Testis (tissue), 2 donors: ENCODE measurements at regions not wholly inside any gene's neighbourhood (a gene's known extent, or its start where the extent isn't known, plus 50 kb on each side); places are given as distances from the start of the nearest gene placed in this dataset.

ENCODE experiments used
- DNase-seq: peaks from one replicate; pipeline ENCODE4 v3.0.0-alpha.2; 2019
- H3K27ac ChIP-seq, 2 donors: fragments of 200-600 bp; sonication (generic); one replicate each; pipeline ENCODE4 v1.5.1; 2019
- H3K27me3 ChIP-seq: fragments of 200-600 bp; sonication (generic); one replicate; pipeline ENCODE4 v1.5.1; 2019
- H3K36me3 ChIP-seq: fragments of 200-600 bp; sonication (generic); one replicate; pipeline ENCODE4 v1.5.1; 2017; ENCODE audit warnings: low read depth; ENCODE audit errors: missing control alignments
- H3K4me1 ChIP-seq: fragments of 200-600 bp; sonication (generic); one replicate; pipeline ENCODE4 v1.5.1; 2019
- H3K4me3 ChIP-seq, 2 donors: fragments of 200-600 bp; sonication (generic); one replicate each; pipeline ENCODE4 v1.5.1; 2017 to 2019
- H3K9me3 ChIP-seq: fragments of 200-600 bp; sonication (generic); one replicate; pipeline ENCODE4 v1.5.1; 2017
- CTCF ChIP-seq, 3 experiments: fragments of 450-650 bp in 2 of 3; fragments of 200-600 bp in 1 of 3; sonication (generic) in 1 of 3; IDR thresholded peaks; one replicate each; pipeline ENCODE4 v1.5.1; 2016 to 2019; ENCODE audit warnings: antibody characterized with exemption in 3 of 3, mild to moderate bottlenecking in 2 of 3, moderate library complexity in 1 of 3
- POLR2A ChIP-seq: fragments of 450-650 bp; IDR thresholded peaks from one replicate; pipeline ENCODE4 v1.6.1; 2017; ENCODE audit warnings: antibody characterized with exemption, mild to moderate bottlenecking, moderate library complexity
- WGBS, 2 donors: methylation state at CpG; one replicate each; pipeline ENCODE4 v1.1.5; 2018; 5-methylcytosine and 5-hydroxymethylcytosine counted together
- intact Hi-C: fragments of 100-400 bp; cut with DNase I; formaldehyde crosslinking; loops from one replicate; pipeline ENCODE4 v1.15.1; 2023; ENCODE audit warnings: low total_unique reads

GRCh38 chr7:110061387-110061786 lies 1029.5 kb upstream of the LRRN3 start:
- intact Hi-C loops, result no loop called here
- no peaks in the 10 kb centered on the region for H3K4me1 ChIP-seq
- H3K9me3 ChIP-seq, result no peaks in the 10 kb centered on the region
- no peak overlapping the region for H3K27ac ChIP-seq
- no peaks in the 10 kb centered on the region for H3K36me3 ChIP-seq
- TF ChIP-seq CTCF (IDR thresholded peaks at IDR 0.05), result no peak
- TF ChIP-seq POLR2A, result no peak
- no peak for DNase-seq
- no peak overlapping the region for H3K4me3 ChIP-seq
- WGBS, 2 donors, result 76 to 92% methylated on average over 2 of the region's 2 CpGs
- H3K27me3 ChIP-seq, result no peaks in the 10 kb centered on the region

- Histone ChIP-seq H3K4me3 (no peak overlapping the region), H3K27me3 (no peaks in the 10 kb centered on the region), H3K9me3 (no peaks in the 10 kb centered on the region), H3K4me1 (no peaks in the 10 kb centered on the region), H3K27ac (no peak overlapping the region), H3K36me3 (no peaks in the 10 kb centered on the region)
- TF ChIP-seq CTCF (IDR thresholded peaks at IDR 0.05), result no peak
- no peak for TF ChIP-seq POLR2A
- DNase-seq, result no peak
- 69 to 73% methylated on average over 3 of the region's 3 CpGs for WGBS, 2 donors
- intact Hi-C loops, result no loop called here
Observed at GRCh38 chr7:110065121-110065520, 1025.8 kb upstream of the LRRN3 start.

GRCh38 chr7:110066843-110067242 lies 1024.1 kb upstream of the LRRN3 start:
- H3K27me3 ChIP-seq, result no peaks in the 10 kb centered on the region
- TF ChIP-seq CTCF (IDR thresholded peaks at IDR 0.05), result no peak
- intact Hi-C loops, result no loop called here
- DNase-seq, result no peak
- no peaks in the 10 kb centered on the region for H3K36me3 ChIP-seq
- H3K4me1 ChIP-seq, result no peaks in the 10 kb centered on the region
- H3K4me3 ChIP-seq, result no peak overlapping the region
- 84 to 94% methylated on average over 2 of the region's 2 CpGs for WGBS, 2 donors
- no peak overlapping the region for H3K27ac ChIP-seq
- no peaks in the 10 kb centered on the region for H3K9me3 ChIP-seq

- intact Hi-C loops, result no loop called here
- DNase-seq, result no peak
- no peak overlapping the region for H3K27ac ChIP-seq
- no peak for TF ChIP-seq CTCF (IDR thresholded peaks at IDR 0.05)
- TF ChIP-seq POLR2A, result no peak
- no peak overlapping the region for H3K4me3 ChIP-seq
- H3K36me3 ChIP-seq, result no peaks in the 10 kb centered on the region
- H3K9me3 ChIP-seq, result no peaks in the 10 kb centered on the region
- H3K27me3 ChIP-seq, result no peaks in the 10 kb centered on the region
- WGBS, 2 donors, result 77 to 80% methylated on average over 4 of the region's 4 CpGs
- no peaks in the 10 kb centered on the region for H3K4me1 ChIP-seq
Observed at GRCh38 chr7:110071192-110071591, 1019.7 kb upstream of the LRRN3 start.

- WGBS, 2 donors, result 75 to 94% methylated on average over 1 of the region's 1 CpG
- Histone ChIP-seq H3K4me3 (no peak overlapping the region), H3K36me3 (no peaks in the 10 kb centered on the region), H3K9me3 (no peaks in the 10 kb centered on the region), H3K27ac (no peak overlapping the region), H3K27me3 (no peaks in the 10 kb centered on the region), H3K4me1 (no peaks in the 10 kb centered on the region)
- no peak for DNase-seq
- TF ChIP-seq POLR2A (no peak), CTCF (IDR thresholded peaks at IDR 0.05) (no peak)
- intact Hi-C loops, result no loop called here
Observed at GRCh38 chr7:110075450-110075849, 1015.5 kb upstream of the LRRN3 start.
